GM21381 (cell line): ENCODE measurements at regions not wholly inside any gene's neighbourhood (a gene's known extent, or its start where the extent isn't known, plus 50 kb on each side); places are given as distances from the start of the nearest gene placed in this dataset.

ENCODE experiments used
- ATAC-seq: cut with Tn5 transposase; IDR thresholded peaks from one replicate; pipeline ENCODE4 v1.9.1; 2021; ENCODE audit warnings: mild to moderate bottlenecking, moderate library complexity; ENCODE audit not compliant: unreplicated experiment

GRCh38 chr2:5985536-5986385, 293.6 kb downstream of the SOX11 start:
- no peak for ATAC-seq

- ATAC-seq: no peak
Observed at GRCh38 chr2:5986801-5987787, 294.9 kb downstream of the SOX11 start.

- no peak for ATAC-seq
Observed at GRCh38 chr2:5988120-5988519, 295.9 kb downstream of the SOX11 start.

- no peak for ATAC-seq
Observed at GRCh38 chr2:5990086-5990485, 297.9 kb downstream of the SOX11 start.

- ATAC-seq: no peak
Observed at GRCh38 chr2:5991305-5991968, 299.3 kb downstream of the SOX11 start.

- ATAC-seq: no peak
Observed at GRCh38 chr2:5995832-5996231, 303.6 kb downstream of the SOX11 start.

GRCh38 chr2:6008186-6008585, 316.0 kb downstream of the SOX11 start:
- no peak for ATAC-seq

- no peak for ATAC-seq
Observed at GRCh38 chr2:6008726-6009125, 316.5 kb downstream of the SOX11 start.

GRCh38 chr2:6010163-6010562, 318.0 kb downstream of the SOX11 start:
- ATAC-seq: no peak

- no peak for ATAC-seq
Observed at GRCh38 chr2:6011921-6012320, 319.7 kb downstream of the SOX11 start.

GRCh38 chr2:6017736-6018286, 325.6 kb downstream of the SOX11 start:
- no peak for ATAC-seq

GRCh38 chr2:6024229-6024628, 332.0 kb downstream of the SOX11 start:
- no peak for ATAC-seq

- ATAC-seq: no peak
Observed at GRCh38 chr2:6024784-6025183, 332.6 kb downstream of the SOX11 start.

GRCh38 chr2:6025391-6025790, 333.2 kb downstream of the SOX11 start:
- ATAC-seq: no peak

GRCh38 chr2:6027066-6027465, 334.9 kb downstream of the SOX11 start:
- no peak for ATAC-seq

- no peak for ATAC-seq
Observed at GRCh38 chr2:6031200-6031867, 339.1 kb downstream of the SOX11 start.

GRCh38 chr2:6036211-6036610, 344.0 kb downstream of the SOX11 start:
- no peak for ATAC-seq

- ATAC-seq: no peak
Observed at GRCh38 chr2:6043238-6043637, 351.1 kb downstream of the SOX11 start.

GRCh38 chr2:6052649-6053048, 360.5 kb downstream of the SOX11 start:
- ATAC-seq: no peak

- ATAC-seq: no peak
Observed at GRCh38 chr2:6053743-6054142, 361.6 kb downstream of the SOX11 start.
